Dermis blood vessel endothelial cell (primary cell): ENCODE measurements at regions not wholly inside any gene's neighbourhood (a gene's known extent, or its start where the extent isn't known, plus 50 kb on each side); places are given as distances from the start of the nearest gene placed in this dataset.

Experiments used
- DNase-seq: peaks from one replicate; pipeline ENCODE4 v3.0.0; 2010

- no peak for DNase-seq
Measured at GRCh38 chr2:18861951-18862350, 272.6 kb upstream of the NT5C1B start.

- no peak for DNase-seq
Measured at GRCh38 chr2:18860179-18860578, 270.8 kb upstream of the NT5C1B start.

GRCh38 chr2:18856765-18857164 lies 267.4 kb upstream of the NT5C1B start:
- DNase-seq = no peak

- DNase-seq = no peak
Measured at GRCh38 chr2:18855027-18855426, 265.7 kb upstream of the NT5C1B start.

- no peak for DNase-seq
Measured at GRCh38 chr2:18849841-18850578, 260.6 kb upstream of the NT5C1B start.

GRCh38 chr2:18848646-18849045 lies 259.3 kb upstream of the NT5C1B start:
- DNase-seq = no peak

- DNase-seq = no peak
Measured at GRCh38 chr2:18845854-18846445, 256.6 kb upstream of the NT5C1B start.

GRCh38 chr2:18842836-18843235 lies 253.5 kb upstream of the NT5C1B start:
- DNase-seq = no peak

- no peak for DNase-seq
Measured at GRCh38 chr2:18841248-18842150, 252.1 kb upstream of the NT5C1B start.

GRCh38 chr2:18837240-18837639 lies 247.9 kb upstream of the NT5C1B start:
- DNase-seq = no peak

- DNase-seq = no peak
Measured at GRCh38 chr2:18836436-18836835, 247.1 kb upstream of the NT5C1B start.

- DNase-seq = no peak
Measured at GRCh38 chr2:18835787-18836186, 246.4 kb upstream of the NT5C1B start.

- no peak for DNase-seq
Measured at GRCh38 chr2:18834341-18834740, 245.0 kb upstream of the NT5C1B start.

GRCh38 chr2:18833941-18834340 lies 244.6 kb upstream of the NT5C1B start:
- DNase-seq = no peak

- no peak for DNase-seq
Measured at GRCh38 chr2:18831916-18832510, 242.6 kb upstream of the NT5C1B start.

GRCh38 chr2:18830962-18831361 lies 241.6 kb upstream of the NT5C1B start:
- no peak for DNase-seq

- DNase-seq = no peak
Measured at GRCh38 chr2:18829976-18830375, 240.6 kb upstream of the NT5C1B start.

- DNase-seq = no peak
Measured at GRCh38 chr2:18829251-18829902, 240.0 kb upstream of the NT5C1B start.

GRCh38 chr2:18828296-18828695 lies 238.9 kb upstream of the NT5C1B start:
- DNase-seq = no peak

- DNase-seq = no peak
Measured at GRCh38 chr2:18825838-18826237, 236.5 kb upstream of the NT5C1B start.

- no peak for DNase-seq
Measured at GRCh38 chr2:18824915-18825314, 235.5 kb upstream of the NT5C1B start.

- DNase-seq = no peak
Measured at GRCh38 chr2:18824325-18824790, 235.0 kb upstream of the NT5C1B start.

- DNase-seq = no peak
Measured at GRCh38 chr2:18821431-18821830, 232.1 kb upstream of the NT5C1B start.
